Panc1 (cell line): ENCODE measurements at regions not wholly inside any gene's neighbourhood (a gene's known extent, or its start where the extent isn't known, plus 50 kb on each side); places are given as distances from the start of the nearest gene placed in this dataset.

Experiments
- ATAC-seq: fragments of 200-7000 bp; cut with Tn5 transposase; 2 replicates; pipeline ENCODE4 v1.9.1; 2020; ENCODE audit warnings: mild to moderate bottlenecking, moderate library complexity
- BruUV-seq: library from RNA; stranded (reverse); fragments of 400-500 nt; replicated peaks from 2 replicates; lab custom pipeline; 2021; lab: Mats Ljungman, UMichigan
- CTCF ChIA-PET: fragments of 300-600 bp; sonication (Branson Sonifier 250); formaldehyde crosslinking; loops from one replicate; lab custom pipeline; 2022; ENCODE audit warnings: antibody characterized with exemption; lab: Charles Lee
- POLR2A ChIA-PET: fragments of 300-600 bp; sonication (Branson Sonifier 250); formaldehyde crosslinking; loops from one replicate; lab custom pipeline; 2022; ENCODE audit warnings: antibody characterized with exemption; lab: Charles Lee
- DNase-seq: peaks from one replicate; pipeline ENCODE4 v3.0.0-alpha.2; 2010; ENCODE audit warnings: low read depth, low spot score
- H3K27ac ChIP-seq: 2 replicates; pipeline ENCODE4 v1.5.1; 2011; ENCODE audit warnings: mild to moderate bottlenecking, low read length, inconsistent platforms
- H3K27me3 ChIP-seq: fragments of 200-500 bp; sonication (Bioruptor generic); 2 replicates; pipeline ENCODE4 v1.6.0; 2014; ENCODE audit warnings: low read length, inconsistent platforms; ENCODE audit not compliant: control insufficient read depth, insufficient read depth
- H3K36me3 ChIP-seq: fragments of 200-500 bp; sonication (Bioruptor generic); 2 replicates; pipeline ENCODE4 v1.5.1; 2014; ENCODE audit warnings: inconsistent platforms, mild to moderate bottlenecking, low read length, moderate library complexity; ENCODE audit not compliant: control insufficient read depth, insufficient read depth
- H3K4me1 ChIP-seq: 2 replicates; pipeline ENCODE4 v1.5.1; 2011; ENCODE audit warnings: inconsistent platforms, mild to moderate bottlenecking, low read length, moderate library complexity; ENCODE audit not compliant: control insufficient read depth, insufficient read depth
- H3K4me3 ChIP-seq, 2 experiments: 2 replicates each; pipeline ENCODE4 v1.5.1; 2011 to 2012; ENCODE audit warnings: low read depth in 2 of 2, low read length in 2 of 2, mild to moderate bottlenecking in 2 of 2, inconsistent platforms in 1 of 2, moderate library complexity in 1 of 2
- H3K9me3 ChIP-seq: fragments of 200-500 bp; sonication (Bioruptor generic); 2 replicates; pipeline ENCODE4 v1.5.1; 2014; ENCODE audit warnings: low read depth, mild to moderate bottlenecking, inconsistent platforms, low read length, moderate library complexity; ENCODE audit not compliant: control insufficient read depth, insufficient read depth
- POLR2AphosphoS5 ChIP-seq: IDR thresholded peaks from 2 replicates; pipeline ENCODE4 v1.6.1; 2012; ENCODE audit warnings: mild to moderate bottlenecking, low read depth, low read length, moderate library complexity
- REST ChIP-seq, 2 experiments: IDR thresholded peaks; 2 replicates each; pipeline ENCODE4 v1.6.1; 2011 to 2012; ENCODE audit warnings: low read depth in 2 of 2, control low read depth in 1 of 2, low read length in 1 of 2, mild to moderate bottlenecking in 1 of 2, moderate library complexity in 1 of 2; ENCODE audit not compliant: insufficient read depth in 1 of 2
- SIN3A ChIP-seq: IDR thresholded peaks from 2 replicates; pipeline ENCODE4 v1.6.1; 2012; ENCODE audit warnings: low read depth, mild to moderate bottlenecking, low read length, moderate library complexity, borderline replicate concordance; ENCODE audit not compliant: insufficient read depth
- TCF7L2 ChIP-seq: IDR thresholded peaks from 2 replicates; pipeline ENCODE4 v1.6.1; 2011; ENCODE audit warnings: mild to moderate bottlenecking, low read depth, low read length, inconsistent platforms
- in situ Hi-C: cut with HindIII; loops from 2 replicates; pipeline ENCODE4 v1.10.0; 2016; ENCODE audit warnings: low sequenced_read_pairs, low pct_unique_long_range_greater_than_20kb
- intact Hi-C: fragments of 100-400 bp; cut with micrococcal nuclease; formaldehyde crosslinking; loops from one replicate; pipeline ENCODE4 v1.10.0; 2022; ENCODE audit not compliant: unreplicated experiment
- TF ChIP-seq, protein P1 (sequence below): fragments of 450-650 bp; IDR thresholded peaks from 2 replicates; pipeline ENCODE4 v1.5.1; 2017; ENCODE audit warnings: mild to moderate bottlenecking

- no peak for DNase-seq
- intact Hi-C loops: loop anchor here (10.0 kb wide), 1 partner anchor 251 kb away; no protein-coding TSS in a partner anchor
- Histone ChIP-seq H3K9me3 (no peaks in the 10 kb centered on the region), H3K36me3 (no peaks in the 10 kb centered on the region), H3K4me3 (no peak overlapping the region), H3K27me3 (no peaks in the 10 kb centered on the region), H3K27ac (no peak overlapping the region), H3K4me1 (no peaks in the 10 kb centered on the region)
- no TSS peak for BruUV-seq
- TF ChIP-seq REST (IDR thresholded peaks at IDR 0.05; ENCODE audit: insufficient read depth in 1 of 2, low read depth in 2 of 2, low read length in 1 of 2) (no peak), SIN3A (no peak), POLR2AphosphoS5 (no peak), TCF7L2 (no peak)
- TF ChIP-seq, protein P1, sequence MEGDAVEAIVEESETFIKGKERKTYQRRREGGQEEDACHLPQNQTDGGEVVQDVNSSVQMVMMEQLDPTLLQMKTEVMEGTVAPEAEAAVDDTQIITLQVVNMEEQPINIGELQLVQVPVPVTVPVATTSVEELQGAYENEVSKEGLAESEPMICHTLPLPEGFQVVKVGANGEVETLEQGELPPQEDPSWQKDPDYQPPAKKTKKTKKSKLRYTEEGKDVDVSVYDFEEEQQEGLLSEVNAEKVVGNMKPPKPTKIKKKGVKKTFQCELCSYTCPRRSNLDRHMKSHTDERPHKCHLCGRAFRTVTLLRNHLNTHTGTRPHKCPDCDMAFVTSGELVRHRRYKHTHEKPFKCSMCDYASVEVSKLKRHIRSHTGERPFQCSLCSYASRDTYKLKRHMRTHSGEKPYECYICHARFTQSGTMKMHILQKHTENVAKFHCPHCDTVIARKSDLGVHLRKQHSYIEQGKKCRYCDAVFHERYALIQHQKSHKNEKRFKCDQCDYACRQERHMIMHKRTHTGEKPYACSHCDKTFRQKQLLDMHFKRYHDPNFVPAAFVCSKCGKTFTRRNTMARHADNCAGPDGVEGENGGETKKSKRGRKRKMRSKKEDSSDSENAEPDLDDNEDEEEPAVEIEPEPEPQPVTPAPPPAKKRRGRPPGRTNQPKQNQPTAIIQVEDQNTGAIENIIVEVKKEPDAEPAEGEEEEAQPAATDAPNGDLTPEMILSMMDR: no peak
- ChIA-PET CTCF (no interaction called here), POLR2A (no interaction called here)
- in situ Hi-C loops: no loop called here
- no peak for ATAC-seq
Measured at GRCh38 chr11:128285321-128285720, 302.0 kb downstream of the ETS1 start.

- no peak overlapping the region for H3K4me3 ChIP-seq
- H3K4me1 ChIP-seq: no peaks in the 10 kb centered on the region
- POLR2A ChIA-PET: no interaction called here
- intact Hi-C loops: loop anchor here (10.0 kb wide), 1 partner anchor 250 kb away; no protein-coding TSS in a partner anchor
- CTCF ChIA-PET: no interaction called here
- TF ChIP-seq SIN3A (no peak), POLR2AphosphoS5 (no peak), TCF7L2 (no peak), REST (IDR thresholded peaks at IDR 0.05; ENCODE audit: insufficient read depth in 1 of 2, low read depth in 2 of 2, low read length in 1 of 2) (no peak)
- TF ChIP-seq, protein P1: no peak
- in situ Hi-C loops: no loop called here
- H3K27me3 ChIP-seq: no peaks in the 10 kb centered on the region
- no peak for ATAC-seq
- no peak for DNase-seq
- BruUV-seq: no TSS peak
- no peaks in the 10 kb centered on the region for H3K9me3 ChIP-seq
- no peak overlapping the region for H3K27ac ChIP-seq
- no peaks in the 10 kb centered on the region for H3K36me3 ChIP-seq
Measured at GRCh38 chr11:128284634-128285033, 302.7 kb downstream of the ETS1 start.
